ENCODE measurements at regions not wholly inside any gene's neighbourhood (a gene's known extent, or its start where the extent isn't known, plus 50 kb on each side); places are given as distances from the start of the nearest gene placed in this dataset.

DNA sequence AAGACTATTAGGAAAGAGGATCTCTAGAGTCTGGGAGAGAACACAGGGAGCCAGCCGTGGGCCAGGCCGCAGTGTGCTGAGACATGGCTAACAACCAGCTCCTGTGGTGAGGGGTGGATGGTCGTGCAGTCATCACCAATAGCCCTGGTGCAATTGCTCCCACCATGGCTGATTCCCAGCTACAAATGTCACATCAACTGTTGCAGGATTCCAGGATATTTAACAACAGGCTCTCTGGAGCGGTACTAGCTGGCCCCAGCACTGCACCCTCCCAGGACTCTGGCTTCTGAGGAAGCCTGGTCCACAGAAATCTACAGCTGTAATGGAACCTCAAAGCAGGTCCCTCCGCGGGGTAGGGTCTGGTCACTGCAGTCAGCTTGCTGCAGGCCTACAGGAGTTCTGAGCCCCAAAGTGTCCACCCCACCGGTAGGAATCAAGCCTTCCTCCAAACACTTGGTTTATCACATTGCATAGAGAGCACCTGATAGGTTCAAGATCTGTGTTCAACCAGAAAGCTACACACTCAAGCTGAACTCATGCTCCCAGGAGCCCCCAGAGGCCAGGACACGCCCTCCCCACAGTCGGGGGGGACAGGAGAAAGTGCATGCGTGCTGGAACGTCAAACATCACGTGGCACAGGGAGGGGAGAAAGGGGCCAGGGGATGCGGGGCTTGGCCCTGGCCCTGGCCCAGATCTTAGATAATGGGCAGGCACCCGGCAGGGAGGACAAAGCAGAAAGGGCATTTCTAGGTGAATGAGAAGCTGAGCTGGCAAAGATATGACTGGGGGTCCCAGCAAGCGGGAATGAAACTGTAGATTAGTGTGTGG lies 609.0 kb downstream of the TBC1D22A start:
- H3K4me3 ChIP-seq = no peak overlapping the region
- TF ChIP-seq, protein P1, sequence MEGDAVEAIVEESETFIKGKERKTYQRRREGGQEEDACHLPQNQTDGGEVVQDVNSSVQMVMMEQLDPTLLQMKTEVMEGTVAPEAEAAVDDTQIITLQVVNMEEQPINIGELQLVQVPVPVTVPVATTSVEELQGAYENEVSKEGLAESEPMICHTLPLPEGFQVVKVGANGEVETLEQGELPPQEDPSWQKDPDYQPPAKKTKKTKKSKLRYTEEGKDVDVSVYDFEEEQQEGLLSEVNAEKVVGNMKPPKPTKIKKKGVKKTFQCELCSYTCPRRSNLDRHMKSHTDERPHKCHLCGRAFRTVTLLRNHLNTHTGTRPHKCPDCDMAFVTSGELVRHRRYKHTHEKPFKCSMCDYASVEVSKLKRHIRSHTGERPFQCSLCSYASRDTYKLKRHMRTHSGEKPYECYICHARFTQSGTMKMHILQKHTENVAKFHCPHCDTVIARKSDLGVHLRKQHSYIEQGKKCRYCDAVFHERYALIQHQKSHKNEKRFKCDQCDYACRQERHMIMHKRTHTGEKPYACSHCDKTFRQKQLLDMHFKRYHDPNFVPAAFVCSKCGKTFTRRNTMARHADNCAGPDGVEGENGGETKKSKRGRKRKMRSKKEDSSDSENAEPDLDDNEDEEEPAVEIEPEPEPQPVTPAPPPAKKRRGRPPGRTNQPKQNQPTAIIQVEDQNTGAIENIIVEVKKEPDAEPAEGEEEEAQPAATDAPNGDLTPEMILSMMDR (IDR thresholded peaks at IDR 0.05) = no peak
- H3K27ac ChIP-seq = no peak overlapping the region
- H3K9me3 ChIP-seq = no peaks in the 10 kb centered on the region
- no peak for DNase-seq (ENCODE audit: low spot score)
- no peaks in the 10 kb centered on the region for H3K27me3 ChIP-seq
- no peaks in the 10 kb centered on the region for H3K36me3 ChIP-seq
- no peaks in the 10 kb centered on the region for H3K4me1 ChIP-seq

DNA sequence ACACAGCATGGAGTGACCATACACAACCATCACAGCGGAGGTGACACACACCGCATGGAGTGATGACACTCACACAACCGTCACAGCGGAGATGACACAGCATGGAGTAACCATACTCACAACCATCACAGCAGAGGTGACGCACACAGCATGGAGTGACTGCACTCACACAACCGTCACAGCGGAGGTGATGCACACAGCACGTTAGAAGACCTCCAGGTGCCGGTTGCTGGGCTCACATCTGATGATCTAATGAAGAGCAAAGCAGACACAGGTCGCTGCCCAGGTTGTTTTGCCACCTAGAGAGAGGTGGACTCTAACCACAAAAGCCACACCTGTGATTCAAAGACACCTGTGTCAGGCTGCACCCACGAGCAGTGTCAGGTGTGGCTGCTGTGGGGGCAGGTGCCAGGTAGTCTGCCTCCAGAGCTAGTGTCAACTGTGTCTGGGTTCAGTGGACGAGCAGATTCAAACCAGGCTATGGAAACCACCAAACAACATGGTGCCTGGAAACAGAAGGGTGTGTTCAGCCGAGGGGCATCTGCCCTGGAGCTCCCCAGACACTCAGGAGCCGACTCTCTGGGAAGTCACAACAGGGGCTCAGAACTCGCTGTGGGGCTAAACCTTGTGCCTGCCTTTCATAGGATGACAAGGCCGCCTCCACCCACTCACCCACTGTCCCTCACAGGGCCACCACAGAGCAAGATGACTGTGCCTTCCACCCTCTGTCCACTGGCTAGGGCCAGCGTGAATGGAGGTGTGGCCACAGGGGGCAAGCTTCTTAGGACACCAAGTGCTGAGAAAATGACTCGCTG lies 608.2 kb downstream of the TBC1D22A start:
- Histone ChIP-seq H3K27ac (no peak overlapping the region), H3K4me1 (no peaks in the 10 kb centered on the region), H3K27me3 (no peaks in the 10 kb centered on the region), H3K4me3 (no peak overlapping the region), H3K36me3 (no peaks in the 10 kb centered on the region), H3K9me3 (no peaks in the 10 kb centered on the region)
- TF ChIP-seq, protein P1 (IDR thresholded peaks at IDR 0.05) = no peak
- no peak for DNase-seq (ENCODE audit: low spot score)

DNA sequence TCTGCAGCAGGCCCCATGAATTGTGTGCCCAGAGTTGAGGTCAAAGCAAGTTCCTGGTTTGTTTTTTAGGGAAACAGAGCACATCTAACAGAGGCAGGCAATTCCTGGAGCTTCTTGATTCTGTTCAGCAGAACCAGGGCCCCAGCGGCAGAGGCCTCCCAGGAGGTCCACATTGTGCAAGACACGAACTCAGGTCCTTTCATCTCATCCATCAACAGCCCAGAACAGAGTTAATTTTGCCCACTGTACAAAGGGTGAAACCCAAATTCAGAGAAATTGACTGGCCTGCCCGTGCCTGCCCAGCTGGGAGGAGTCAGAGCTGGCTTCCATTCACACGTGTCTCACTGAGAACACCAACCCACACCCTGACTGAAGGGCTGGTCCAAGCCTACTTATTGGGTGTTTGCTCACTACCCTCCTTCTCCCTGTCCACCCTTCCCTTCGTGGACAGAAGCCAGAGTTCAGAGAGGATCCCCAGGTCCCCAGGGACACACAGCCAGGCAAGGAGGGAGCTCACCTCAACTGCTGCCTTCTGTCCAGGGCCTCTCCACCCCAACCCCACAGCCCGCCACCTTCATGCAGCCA lies 607.1 kb downstream of the TBC1D22A start:
- Histone ChIP-seq H3K36me3 (no peaks in the 10 kb centered on the region), H3K27ac (no peak overlapping the region), H3K27me3 (no peaks in the 10 kb centered on the region), H3K4me3 (no peak overlapping the region), H3K4me1 (no peaks in the 10 kb centered on the region), H3K9me3 (no peaks in the 10 kb centered on the region)
- TF ChIP-seq, protein P1 (IDR thresholded peaks at IDR 0.05) = no peak
- DNase-seq (ENCODE audit: low spot score) = no peak

DNA sequence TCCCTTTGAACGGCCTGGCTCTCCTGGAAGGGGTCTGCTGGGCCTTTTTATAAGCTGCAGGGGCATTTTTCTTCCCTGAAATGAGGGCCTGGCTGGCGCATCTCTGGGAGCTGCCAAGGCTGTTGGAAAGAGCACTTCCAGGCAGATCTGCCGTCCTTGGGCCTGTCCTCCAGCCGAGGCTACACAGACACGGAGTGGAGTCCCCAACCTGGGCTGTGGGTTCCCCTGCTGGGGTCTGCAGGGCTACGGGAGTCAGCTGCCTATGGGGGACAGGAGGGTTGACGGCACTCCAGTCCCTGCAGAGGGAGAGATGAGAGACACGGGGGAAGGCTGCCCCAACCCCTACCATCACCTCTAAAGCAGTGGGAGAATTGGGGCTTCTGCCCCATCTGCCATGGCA lies 606.6 kb downstream of the TBC1D22A start:
- TF ChIP-seq, protein P1 (IDR thresholded peaks at IDR 0.05) = no peak
- no peak overlapping the region for H3K4me3 ChIP-seq
- no peak for DNase-seq (ENCODE audit: low spot score)
- no peaks in the 10 kb centered on the region for H3K27me3 ChIP-seq
- peaks cover 0 to 4% of the 10 kb centered on the region in 2 donors for H3K9me3 ChIP-seq
- no peaks in the 10 kb centered on the region for H3K36me3 ChIP-seq
- H3K4me1 ChIP-seq = no peaks in the 10 kb centered on the region
- H3K27ac ChIP-seq = no peak overlapping the region

DNA sequence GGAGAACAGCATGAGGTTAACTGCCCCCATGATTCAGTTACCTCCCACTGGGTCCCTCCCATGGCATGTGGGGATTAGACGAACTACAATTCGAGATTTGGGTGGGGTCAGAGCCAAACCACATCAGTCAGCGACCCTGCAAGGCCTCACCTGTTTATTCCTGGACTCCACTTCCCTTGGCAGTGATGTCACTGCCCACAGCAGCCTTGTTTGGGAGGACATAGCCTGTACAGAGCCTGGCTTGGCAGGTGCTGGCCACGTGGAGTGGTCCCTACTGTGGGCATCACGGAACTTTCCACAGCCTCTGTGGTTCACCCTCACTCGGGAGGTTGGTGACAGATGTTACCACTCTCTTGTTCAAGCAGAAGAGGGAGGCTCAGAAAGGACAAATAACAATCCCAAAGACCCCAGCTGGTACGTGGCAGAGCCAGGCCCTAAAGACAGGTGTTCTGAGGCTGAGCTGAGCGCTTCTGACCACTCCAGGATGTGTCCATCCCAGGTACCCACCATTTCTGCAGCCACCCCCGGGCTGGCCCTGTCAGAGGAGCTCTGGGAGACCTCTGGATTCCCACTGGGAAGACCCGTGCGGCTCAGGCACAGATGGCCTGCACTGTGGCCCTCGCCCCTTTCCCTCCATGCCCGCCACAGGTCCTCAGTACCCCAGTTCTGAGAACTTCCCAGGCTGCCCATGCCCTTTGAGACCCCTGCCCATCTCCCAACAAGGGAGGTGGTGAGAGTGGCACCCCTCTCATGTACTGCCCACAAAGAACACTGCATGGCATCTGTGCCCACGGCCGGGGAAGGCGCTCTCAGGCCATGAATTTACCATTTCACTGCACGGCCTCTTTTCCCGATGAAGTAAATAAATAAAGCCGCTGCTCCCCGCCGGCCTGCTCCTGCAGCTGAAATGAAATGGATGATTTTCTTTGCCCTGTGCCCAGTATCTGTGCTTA lies 605.8 kb downstream of the TBC1D22A start:
- Histone ChIP-seq H3K27me3 (no peaks in the 10 kb centered on the region), H3K4me3 (no peak overlapping the region), H3K4me1 (no peaks in the 10 kb centered on the region), H3K36me3 (no peaks in the 10 kb centered on the region), H3K9me3 (peaks cover 0 to 6% of the 10 kb centered on the region in 2 donors), H3K27ac (no peak overlapping the region)
- TF ChIP-seq, protein P1 (IDR thresholded peaks at IDR 0.05) = no peak
- no peak for DNase-seq (ENCODE audit: low spot score)

Measured in right atrium auricular region (tissue), 2 donors.